HG02610 (cell line): ENCODE measurements at regions not wholly inside any gene's neighbourhood (a gene's known extent, or its start where the extent isn't known, plus 50 kb on each side); places are given as distances from the start of the nearest gene placed in this dataset.

Experiments
- ATAC-seq: cut with Tn5 transposase; IDR thresholded peaks from one replicate; pipeline ENCODE4 v1.9.1; 2021; ENCODE audit warnings: mild to moderate bottlenecking, moderate library complexity; ENCODE audit not compliant: unreplicated experiment

DNA sequence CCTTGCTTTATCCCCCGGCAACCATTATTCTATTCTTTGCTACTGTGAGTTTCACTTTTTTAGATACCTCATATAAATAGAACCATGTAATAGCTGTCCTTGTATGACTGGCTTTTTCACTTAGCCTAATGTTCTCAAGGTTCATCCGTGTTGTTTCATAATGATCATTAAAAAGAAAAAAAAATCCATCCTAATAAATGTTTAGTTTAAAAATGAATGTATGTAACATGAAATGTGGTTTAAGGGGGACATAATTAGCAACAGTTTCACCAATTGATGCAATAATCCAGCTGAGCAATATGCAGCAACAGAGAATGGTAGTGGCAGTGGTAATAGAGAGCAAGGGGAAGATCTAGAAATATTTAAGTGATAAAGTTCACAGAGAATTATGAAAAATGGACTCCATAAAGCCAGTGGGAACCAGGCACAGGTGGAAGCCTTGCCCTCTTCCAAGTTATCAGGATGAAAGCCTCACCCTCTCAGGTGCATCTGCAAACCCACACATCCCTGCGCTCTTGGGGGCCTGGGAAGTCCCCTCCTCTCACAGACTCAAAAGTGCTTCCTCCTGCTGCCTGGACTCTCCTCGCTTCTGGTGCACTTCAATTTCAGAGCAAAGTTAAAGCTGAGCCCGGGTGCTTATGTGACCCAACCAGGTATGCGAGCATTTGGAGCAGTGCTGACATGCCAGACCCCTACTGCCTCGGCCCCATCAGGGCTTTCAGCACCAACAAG lies 1403.3 kb upstream of the SLC39A10 start:
- no peak for ATAC-seq

DNA sequence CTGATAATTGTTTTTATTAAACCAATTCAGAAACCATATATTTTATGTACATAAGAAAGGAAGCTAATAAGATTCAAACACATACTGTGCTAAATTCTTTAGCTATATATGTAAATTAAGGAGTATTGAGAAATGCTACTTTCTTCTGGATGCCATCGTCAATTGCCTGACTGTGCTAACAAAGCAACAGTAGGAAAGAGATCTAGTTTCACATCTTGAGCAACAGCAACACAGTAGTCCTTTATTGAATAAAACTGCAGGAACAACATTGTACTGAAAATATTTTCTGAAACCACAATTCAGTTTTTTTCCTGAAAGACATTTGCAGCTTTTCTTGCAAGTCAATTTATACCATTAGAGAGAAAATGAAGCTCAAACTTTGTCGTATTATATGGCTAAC lies 1404.9 kb upstream of the SLC39A10 start:
- no peak for ATAC-seq

DNA sequence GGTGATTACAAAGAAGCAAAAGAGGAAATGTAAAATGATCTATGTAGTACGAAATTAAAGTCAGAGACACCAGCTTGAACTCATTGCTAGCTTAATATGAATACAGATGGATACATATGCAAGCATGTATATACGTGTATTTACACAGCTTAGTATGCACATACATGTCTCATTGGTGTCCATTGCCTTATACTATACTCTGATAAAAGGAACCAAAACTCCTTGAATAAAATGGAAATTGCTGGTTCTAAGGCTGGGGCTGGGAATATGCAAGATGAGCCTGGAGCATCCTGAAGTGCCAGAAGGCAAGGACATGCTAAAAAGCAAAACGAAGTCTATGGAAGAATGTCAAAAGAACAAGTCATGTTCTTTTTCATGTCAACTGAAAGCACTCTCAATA lies 1424.4 kb upstream of the SLC39A10 start:
- no peak for ATAC-seq

DNA sequence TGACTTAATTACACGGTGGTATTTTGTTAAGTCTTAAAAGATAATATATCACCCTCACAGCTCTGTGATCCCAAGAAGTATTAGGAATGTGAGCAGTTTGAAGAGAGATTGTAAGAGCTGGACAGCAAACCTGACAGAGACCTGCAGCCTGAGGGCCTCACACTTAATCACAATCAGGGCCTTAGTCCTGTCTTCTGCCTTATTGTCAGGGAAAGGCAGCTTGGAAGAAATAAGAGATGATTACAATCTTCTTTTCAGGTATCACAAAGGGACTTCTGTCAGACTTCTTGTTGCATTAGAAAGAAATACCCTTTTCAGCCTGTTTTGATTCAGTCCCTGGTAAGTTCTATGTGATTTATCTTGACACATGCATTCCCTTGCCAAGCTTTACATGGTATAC lies 1433.8 kb upstream of the SLC39A10 start:
- ATAC-seq, result no peak

DNA sequence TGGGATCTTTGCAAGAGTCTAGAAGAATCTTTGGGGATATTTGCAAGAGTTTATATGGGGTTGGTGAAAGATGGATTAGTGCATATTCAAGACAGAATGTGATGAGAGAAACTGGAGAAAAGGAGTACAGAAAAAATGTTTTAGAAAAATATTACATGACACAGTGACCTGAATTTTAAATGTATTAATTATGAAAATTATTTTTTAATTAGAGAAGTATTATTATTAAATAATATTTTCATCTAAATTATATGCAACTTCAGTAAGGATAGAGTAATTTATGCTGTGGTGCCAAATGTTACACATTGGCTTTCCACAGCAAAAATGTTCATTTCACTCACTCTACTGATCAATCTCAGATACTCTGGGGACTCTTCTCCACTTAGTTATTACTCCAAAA lies 1442.8 kb upstream of the SLC39A10 start:
- ATAC-seq, result no peak

DNA sequence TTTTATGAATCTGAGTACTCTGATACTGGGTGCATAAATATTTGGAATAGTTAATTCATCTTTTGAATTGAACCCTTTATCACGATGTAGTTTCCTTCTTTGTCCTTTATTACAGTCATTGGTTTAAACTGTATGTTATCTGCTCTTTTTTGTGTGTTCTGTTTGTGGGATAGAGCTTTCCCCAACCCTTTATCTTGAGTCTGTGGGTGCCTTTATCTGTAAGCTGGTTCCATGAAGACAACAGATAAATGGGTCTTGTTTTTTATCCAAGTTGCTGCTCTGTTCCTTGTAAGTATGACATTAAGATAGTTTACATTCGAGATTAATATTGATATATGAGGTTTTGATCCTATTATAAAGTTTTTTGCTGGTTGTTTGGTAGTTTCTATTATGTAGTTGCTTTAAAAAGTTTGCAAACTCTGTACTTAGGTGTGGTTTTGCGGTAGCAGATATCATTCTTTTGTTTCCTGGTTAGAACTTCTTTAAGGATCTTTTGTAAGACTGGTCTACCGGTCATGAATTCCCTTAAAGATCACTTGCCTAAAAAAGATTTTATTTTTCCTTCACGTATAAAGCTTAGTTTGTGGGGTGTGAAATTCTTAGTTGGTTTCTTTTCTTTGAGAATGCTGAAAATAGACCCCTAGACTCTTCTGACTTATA lies 1451.3 kb upstream of the SLC39A10 start:
- ATAC-seq, result no peak

DNA sequence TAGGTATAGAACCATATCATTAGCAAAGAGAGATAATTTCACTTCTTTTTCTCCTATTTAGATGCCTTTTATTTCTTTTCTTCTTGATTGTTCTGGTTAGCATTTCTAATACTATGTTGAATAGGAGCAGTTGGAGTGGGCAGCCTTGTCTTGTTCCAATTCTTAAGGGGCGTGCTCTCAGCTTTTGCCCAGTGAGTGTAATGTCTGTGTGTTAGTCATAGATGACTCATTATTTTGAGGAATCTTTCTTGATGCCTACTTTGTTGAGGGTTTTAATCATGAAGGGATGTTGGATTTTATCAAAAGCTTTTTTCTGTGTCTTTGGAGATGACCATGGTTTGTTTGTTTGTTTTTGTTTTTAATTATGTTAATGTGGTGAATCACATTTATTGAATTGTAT lies 1453.1 kb upstream of the SLC39A10 start:
- no peak for ATAC-seq

DNA sequence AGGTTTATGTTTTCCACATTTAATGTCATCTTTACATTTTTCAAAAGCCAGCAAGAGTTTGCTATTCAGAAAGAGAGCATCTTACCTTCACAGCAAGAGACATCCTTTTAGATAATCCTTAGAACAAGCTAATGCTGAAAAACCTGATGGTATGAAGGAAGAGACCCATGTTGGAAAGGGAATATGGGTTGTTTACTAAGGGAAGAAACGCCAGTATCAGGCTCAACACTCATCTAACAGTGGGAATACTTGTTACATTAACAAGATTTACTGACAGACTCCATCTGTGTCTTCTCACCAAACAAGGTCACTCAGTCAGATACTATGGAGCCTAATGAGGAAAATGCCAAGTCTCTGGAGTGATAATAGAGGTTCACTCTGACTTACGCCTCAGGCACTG lies 1474.1 kb upstream of the SLC39A10 start:
- no peak for ATAC-seq

DNA sequence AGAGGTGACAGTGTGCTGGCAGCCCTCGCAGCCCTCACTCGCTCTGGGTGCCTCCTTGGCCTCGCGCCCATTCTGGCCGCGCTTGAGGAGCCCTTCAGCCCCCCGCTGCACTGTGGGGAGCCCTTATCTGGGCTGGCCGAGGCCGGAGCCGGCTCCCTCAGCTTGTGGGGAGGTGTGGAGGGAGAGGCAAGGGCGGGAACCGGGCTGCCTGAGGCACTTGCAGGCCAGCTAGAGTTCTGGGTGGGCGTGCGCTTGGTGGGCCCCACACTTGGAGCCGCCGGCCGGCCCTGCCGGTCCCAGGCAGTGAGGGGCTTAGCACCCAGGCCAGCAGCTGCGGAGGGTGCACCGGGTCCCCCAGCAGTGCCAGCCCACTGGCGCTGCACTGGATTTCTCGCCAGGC lies 1480.9 kb upstream of the SLC39A10 start:
- ATAC-seq, result no peak

DNA sequence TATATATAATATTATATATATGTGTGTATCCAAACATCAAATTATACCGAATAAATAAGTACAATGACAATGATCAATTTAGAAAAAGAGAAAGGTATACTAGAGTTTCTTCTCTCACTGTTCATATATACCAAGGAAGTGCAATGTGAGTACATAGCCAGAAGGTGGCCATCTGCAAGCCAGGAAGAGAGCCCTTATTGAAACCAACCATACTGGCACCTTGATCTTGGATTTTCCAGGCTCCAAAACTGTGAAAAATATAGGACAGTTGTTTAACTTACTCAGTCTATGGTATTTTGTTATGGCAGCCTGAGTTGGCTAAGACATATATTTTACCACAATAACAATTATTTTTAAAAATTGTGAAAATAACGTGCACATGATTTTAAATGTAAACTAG lies 1490.2 kb upstream of the SLC39A10 start:
- peak; percentile 91 for ATAC-seq

DNA sequence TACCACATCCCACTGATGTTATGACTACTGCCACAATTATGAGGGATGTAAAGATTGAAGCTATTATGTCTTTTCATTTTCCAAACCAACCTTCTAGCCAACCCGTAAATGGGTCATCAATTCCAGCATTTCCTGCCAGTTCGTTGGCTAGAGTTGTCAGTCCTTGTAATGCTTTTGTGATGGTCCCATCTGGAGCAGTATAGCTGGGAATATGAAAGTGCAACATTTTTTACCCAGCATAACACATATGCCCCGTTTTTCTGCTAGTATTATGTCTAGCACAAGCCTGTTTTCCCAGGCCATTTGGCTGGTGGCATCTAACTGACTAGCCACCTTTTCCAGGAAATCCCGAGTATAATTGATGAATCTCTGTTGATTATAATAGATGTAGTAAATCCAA lies 1501.6 kb upstream of the SLC39A10 start:
- ATAC-seq, result no peak

DNA sequence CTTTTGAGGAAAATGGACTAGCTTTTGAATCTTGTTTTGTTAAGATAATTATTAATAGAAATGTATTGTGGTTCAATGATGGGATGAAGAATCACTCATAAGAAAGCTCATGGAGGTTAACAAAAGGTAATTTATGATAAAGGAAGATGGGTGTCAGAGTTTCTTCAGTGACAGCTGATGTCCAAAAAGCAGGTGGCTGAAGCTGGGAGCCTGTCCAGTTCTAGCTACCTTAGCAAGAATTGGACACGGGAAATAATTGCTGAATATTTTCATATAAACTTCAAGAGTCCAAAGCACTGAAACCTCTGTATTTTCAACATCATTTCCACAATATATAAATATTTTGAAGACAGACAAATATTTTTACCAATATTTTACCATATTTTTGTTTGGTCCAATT lies 1505.8 kb upstream of the SLC39A10 start:
- no peak for ATAC-seq

DNA sequence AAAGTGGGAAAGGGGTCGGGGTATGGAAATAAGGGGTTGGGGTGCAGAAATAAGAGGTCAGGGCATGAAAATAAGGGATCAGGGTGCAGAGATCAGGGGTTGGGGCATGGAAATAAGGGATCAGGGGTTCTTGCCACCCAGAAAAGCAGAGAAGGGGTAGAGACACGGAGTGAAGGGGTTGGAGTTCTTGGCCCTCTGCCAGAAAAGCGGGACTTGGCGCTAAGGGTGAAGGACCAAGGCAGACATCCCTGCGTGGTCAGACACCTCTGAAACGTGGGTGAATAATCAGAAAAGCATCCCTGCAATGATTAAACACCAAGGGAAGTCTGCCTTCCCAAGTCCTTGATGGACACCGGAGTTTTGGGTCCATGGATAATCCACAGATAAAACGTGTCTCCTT lies 1521.6 kb upstream of the SLC39A10 start:
- ATAC-seq, result no peak

DNA sequence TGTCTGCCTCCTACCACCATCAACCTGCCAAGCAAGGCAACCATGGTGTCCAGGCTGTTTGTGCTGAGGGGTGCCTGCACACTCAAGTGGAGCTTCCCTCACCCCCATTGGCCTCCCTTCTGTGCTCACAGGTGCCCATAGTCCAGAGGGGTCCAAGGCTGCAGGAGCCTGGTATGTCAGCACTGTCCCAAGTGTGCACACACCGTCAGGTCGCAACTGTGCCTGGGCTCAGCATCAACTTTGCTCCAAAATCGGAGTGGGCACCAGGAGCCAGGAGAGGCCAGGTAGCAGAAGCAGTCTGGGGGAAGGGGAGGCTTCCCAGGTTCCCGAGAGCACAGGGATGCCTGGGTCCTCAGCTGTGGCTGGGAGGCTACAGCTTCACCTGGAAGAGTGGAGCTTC lies 1528.2 kb upstream of the SLC39A10 start:
- ATAC-seq, result no peak

DNA sequence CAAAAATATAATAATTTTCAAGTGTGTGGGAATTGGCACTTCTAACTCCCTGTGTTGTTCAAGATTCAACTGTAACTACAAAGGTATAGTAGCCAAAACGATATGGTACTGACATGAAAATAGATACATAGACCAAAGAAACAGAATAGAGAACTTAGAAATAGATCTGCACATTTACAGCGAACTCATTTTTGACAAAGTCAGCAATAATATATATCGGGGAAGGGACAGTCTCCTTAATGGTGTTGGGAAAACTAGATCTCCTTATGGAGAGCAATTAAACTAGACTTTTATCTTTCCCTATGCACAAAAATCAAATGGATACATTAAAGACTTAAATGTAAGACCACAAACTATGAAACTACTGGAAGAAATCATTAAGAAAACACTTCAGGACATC lies 1530.6 kb upstream of the SLC39A10 start:
- ATAC-seq, result no peak

DNA sequence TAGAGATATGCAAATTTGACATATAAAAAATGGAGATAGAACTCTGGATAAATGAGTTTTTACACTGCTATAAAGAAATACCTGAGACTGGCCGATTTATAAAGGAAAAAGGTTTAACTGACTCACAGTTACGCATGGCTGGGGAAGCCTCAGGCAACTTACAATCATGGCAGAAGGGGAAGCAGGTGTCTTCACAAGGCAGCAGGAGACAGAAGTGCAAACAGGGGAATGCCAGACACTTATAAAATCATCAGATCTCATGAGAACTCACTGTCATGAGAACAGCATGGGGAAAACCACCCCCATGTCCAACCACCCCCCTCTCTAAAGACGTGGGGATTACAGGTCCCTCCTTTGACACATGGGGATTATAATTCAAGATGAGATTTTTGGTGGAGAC lies 1540.2 kb upstream of the SLC39A10 start:
- no peak for ATAC-seq

DNA sequence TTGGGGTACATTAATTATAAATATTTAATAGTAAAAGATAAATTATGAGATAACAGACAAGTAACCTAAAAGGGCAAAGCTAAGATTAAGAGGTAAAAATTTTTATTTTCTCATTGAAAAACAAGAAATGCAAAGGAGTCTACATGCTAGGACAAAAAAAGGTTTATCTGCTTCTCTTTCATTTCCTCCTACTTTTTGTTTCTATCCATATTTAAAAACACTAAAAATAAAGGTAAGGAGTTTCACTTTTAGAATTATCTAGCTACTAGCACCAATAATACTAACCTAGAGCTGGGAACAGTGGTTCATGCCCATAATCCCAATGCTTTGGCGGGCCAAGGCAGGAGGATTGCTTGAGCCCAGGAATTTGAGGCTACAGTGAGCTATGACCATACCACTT lies 1551.7 kb upstream of the SLC39A10 start:
- ATAC-seq, result no peak

DNA sequence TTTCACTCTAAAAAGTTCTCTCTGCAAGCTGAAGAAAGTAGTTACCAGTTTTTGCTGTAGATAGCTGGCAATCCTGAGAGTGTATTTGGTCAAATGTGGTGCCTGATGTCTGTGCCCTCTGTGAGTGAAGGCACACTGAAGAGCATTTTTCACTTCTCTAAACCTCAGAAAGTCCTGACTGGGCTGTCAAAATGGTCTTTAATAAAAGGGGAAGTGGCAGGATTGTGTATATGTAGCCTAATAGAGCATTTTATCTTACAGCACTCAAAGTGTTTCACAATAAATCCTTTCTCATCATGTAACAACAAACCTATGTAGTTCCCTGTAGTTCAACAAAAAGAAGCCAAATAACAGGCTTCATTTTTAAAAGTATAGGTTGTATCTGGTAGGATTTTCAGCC lies 1552.3 kb upstream of the SLC39A10 start:
- ATAC-seq, result peak; percentile 95

DNA sequence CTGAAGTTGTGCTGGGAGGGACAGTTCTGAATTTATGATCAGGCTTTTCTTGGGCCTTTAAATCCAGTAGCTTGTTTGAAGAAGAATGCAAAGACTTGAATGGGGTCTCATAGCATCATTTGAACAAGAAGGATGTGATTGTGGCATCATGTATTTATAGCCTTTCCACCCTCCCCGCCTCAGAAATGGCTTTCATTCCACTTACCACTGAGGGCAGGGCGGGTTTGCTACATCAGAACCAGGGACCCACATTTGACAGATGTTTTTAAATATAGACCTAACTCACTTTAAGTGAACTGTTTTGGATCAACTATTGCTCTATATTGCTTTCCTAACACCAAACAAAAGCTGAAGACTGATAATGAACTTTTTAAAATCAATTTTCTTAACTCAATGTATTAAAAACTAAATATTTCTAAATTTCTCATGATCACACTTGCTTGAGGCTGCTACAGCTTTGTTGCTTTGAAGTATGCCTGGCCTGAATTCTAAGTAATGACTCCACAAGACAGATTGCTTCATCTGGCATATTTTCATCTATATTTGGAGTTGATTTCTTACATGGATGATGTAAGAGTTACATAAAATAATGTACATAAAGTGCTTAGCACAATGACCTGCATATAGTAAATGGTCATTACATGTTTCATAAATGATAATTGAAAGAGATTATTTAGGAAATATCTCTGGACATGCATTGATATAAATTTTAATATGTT lies 1552.9 kb upstream of the SLC39A10 start:
- ATAC-seq, result peak; percentile 18

DNA sequence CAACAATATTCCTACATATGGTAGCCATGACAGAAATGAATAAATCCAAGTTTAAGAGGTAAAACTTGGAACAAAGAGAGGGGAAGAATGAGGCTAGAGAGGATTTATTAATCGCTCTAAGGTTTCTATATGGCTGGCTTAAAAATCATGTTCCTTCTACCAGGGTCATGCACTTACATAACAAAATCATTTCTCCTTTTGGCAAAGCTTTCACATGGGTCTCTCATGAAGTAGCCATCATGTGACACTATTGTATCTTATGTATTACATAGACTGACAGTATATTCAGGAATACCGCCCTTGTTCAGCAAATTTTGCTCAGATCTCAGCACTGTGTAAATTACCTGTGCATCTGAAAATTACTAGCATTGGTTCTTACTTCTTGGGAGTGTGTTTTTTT lies 1554.5 kb upstream of the SLC39A10 start:
- ATAC-seq, result no peak

DNA sequence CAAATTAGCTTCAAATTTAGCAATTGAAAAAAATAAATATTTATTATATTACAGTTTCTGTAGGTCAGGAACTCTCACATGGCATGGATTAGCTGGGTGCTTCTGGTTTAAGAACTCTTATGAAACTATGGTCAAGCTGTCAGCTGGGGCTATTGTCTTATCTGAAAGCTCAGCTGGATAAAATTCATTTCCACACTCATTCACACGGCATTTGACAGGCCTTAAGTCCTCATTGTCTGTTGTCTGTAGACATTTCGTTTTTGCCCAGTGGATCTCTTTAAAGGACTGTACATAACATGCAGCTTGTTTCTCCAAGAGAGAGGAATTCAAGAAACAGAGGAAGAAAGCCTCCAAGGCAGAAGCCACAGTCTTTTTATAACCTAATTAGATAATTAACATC lies 1556.8 kb upstream of the SLC39A10 start:
- ATAC-seq, result no peak

DNA sequence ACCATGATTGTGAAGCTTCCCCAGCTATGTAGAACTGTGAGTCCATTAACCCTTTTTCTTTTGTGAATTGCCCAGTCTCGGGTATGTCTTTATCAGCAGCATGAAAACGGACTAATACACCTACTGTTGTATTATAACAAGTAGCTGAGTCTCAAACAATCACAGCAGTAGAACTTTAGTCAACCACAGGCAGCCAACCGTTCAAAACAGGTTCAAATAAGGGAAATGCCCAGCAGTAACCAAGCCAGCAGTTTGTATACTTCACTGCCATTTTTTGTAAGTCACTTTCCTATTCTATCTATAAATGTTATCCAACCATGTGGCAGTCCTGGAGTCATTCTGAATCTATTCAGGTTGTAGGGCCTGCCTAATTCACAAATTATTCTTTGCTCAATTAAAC lies 1560.6 kb upstream of the SLC39A10 start:
- no peak for ATAC-seq
